ENCODE measurements at regions not wholly inside any gene's neighbourhood (a gene's known extent, or its start where the extent isn't known, plus 50 kb on each side); places are given as distances from the start of the nearest gene placed in this dataset.

DNA sequence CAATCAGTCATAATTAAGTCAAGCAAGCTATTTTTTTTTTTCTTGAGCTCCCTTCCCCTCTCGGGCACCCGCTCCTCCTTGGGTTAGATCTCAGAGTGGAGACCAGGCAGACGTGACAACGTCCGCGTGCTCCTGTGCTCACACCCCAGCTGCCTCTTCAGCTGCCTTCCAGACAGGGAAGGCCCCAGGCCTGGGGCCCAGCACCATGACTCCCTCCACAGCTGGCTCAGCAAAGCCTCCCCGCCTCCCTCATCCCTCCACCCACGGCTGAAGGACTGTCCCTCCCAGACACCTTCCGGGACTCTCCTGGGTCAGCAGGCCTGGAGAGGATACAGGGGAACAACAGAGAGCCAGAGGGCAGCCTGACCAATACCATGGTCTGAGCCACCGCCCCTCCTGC lies 87.9 kb upstream of the LINGO1 start:
- TF ChIP-seq, protein P1, sequence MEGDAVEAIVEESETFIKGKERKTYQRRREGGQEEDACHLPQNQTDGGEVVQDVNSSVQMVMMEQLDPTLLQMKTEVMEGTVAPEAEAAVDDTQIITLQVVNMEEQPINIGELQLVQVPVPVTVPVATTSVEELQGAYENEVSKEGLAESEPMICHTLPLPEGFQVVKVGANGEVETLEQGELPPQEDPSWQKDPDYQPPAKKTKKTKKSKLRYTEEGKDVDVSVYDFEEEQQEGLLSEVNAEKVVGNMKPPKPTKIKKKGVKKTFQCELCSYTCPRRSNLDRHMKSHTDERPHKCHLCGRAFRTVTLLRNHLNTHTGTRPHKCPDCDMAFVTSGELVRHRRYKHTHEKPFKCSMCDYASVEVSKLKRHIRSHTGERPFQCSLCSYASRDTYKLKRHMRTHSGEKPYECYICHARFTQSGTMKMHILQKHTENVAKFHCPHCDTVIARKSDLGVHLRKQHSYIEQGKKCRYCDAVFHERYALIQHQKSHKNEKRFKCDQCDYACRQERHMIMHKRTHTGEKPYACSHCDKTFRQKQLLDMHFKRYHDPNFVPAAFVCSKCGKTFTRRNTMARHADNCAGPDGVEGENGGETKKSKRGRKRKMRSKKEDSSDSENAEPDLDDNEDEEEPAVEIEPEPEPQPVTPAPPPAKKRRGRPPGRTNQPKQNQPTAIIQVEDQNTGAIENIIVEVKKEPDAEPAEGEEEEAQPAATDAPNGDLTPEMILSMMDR (conservative IDR thresholded peaks at IDR 0.05; ENCODE audit: low read depth, low read length) = no peak
- DNase-seq (ENCODE audit: low read depth) = no peak
- H3K4me3 ChIP-seq (ENCODE audit: low read depth, low read length) = no peak overlapping the region

DNA sequence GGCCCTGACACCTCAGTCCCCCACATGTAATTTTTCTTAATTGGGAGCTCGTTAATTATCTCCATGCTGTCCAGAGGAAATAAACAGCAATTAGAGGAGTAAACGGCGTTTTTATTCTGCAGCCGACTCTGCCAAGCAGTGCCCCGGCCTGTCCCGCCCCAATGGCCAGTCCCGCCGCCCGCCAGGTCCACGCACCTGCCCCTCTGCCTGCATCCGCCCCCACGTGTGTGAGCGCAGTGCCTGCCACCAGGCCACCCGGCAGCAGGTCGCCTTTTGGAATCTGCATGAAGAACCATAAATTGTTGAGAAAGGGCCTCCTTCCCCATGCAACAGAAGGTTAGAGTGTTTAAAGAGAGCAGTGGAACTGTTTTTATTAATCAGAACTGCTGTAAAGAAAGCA lies 87.5 kb upstream of the LINGO1 start:
- TF ChIP-seq, protein P1 (conservative IDR thresholded peaks at IDR 0.05; ENCODE audit: low read depth, low read length) = no peak
- DNase-seq (ENCODE audit: low read depth) = no peak
- no peak overlapping the region for H3K4me3 ChIP-seq (ENCODE audit: low read depth, low read length)

DNA sequence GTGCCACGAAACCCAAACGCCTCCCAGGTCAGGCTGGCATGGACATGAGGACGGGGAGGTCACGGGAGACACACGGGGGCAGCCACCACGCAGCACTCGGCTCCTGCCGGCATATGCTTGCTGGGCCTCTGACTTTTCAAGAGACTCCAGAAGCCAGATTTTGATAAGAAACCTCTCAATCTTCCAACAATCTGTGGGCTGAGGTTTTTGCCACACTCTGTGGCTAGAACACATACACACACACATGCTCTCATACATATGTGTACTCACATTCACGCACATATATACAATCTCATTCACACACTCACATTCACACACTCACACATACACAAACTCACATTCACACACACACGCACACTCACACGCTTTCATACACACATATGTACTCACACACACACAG lies 86.7 kb upstream of the LINGO1 start:
- no peak overlapping the region for H3K4me3 ChIP-seq (ENCODE audit: low read depth, low read length)
- no peak for DNase-seq (ENCODE audit: low read depth)
- TF ChIP-seq, protein P1 (conservative IDR thresholded peaks at IDR 0.05; ENCODE audit: low read depth, low read length) = no peak

DNA sequence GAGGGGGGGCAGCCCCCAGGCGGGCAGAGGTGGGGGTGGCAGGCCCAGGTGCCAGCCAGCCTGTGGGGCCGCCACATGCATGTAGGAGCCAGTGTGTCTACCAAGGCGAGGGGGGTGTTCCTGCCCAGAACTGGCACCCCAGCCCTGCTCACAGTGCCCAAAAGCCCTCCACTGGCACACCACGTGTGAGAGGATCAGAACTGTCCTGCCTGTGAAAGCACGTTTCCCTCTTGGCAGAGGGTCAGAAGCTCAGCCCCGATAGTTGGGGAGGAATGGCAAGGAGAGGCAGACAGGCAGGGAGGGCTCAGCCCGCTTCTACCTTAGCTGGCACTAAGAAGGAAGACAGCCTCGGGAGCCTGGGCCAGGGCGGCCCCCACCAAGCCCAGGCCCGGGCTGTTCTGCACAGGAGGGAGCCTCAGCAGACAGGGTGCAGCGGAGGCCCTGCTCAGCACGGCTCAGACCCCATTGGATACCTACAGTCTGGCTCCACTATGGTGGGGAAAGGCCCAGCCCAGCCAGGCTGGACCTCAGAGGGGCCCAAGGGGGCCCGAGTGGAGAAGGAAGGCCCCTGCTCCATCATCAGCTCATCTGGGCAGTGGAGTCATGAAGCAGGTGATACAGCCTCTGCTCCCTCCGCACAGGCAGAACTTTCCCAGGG lies 84.8 kb upstream of the LINGO1 start:
- H3K4me3 ChIP-seq (ENCODE audit: low read depth, low read length) = no peak overlapping the region
- TF ChIP-seq, protein P1 (conservative IDR thresholded peaks at IDR 0.05; ENCODE audit: low read depth, low read length) = no peak
- no peak for DNase-seq (ENCODE audit: low read depth)

DNA sequence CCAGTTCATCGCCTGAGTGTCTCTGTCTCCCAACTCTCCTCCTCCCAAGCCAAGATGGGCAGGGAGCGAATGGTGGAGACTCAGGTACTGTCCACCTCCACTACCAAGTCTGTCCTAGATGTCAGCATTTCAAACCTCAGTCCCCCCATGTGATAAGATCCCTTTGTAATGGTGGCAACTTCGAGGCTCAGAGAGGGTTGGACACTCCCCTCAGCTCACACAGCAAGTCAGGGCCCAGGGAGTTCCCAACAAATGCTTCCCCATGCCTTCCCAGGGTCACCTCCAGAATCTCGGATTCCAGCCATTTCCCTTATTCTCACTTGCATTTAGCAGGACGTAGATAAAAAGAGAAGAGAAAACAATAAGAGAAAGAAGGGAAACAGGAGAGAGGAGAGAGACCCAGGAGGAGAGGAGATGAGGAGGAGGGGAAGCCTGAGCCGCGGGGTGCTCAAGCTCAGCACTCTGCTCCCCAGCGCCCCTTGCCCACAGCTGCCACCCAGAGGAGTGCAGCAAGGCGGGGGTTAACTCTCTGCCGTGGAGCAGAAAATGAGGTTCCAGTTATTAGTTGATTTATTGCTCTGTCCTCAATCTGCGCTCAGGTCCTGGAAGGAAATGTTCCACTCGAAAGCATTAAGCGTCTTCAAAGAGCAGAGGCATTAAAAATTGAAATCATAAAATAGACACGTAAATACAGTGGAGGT lies 84.1 kb upstream of the LINGO1 start:
- TF ChIP-seq, protein P1 (conservative IDR thresholded peaks at IDR 0.05; ENCODE audit: low read depth, low read length) = no peak
- H3K4me3 ChIP-seq (ENCODE audit: low read depth, low read length) = no peak overlapping the region
- DNase-seq (ENCODE audit: low read depth) = no peak

DNA sequence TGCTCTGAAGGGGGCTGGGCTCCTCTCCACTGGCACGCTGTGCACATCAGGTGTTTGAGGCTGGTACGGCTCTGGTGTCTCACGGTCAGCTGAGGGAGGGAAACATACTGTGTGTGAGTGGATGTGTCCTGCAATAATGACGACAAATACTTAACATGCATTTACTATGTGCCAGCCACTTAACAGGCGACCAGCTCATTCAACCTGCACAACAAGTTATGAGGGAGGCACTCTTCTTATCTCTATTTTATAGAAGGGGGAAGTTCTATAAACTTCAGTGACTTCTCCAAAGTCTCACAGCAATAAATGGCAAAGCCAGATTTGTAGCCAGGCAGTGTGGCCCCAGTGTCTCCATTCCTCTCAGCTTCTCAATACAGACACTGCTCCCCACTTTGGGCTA lies 83.1 kb upstream of the LINGO1 start:
- TF ChIP-seq, protein P1 (conservative IDR thresholded peaks at IDR 0.05; ENCODE audit: low read depth, low read length) = no peak
- DNase-seq (ENCODE audit: low read depth) = no peak
- H3K4me3 ChIP-seq (ENCODE audit: low read depth, low read length) = no peak overlapping the region

DNA sequence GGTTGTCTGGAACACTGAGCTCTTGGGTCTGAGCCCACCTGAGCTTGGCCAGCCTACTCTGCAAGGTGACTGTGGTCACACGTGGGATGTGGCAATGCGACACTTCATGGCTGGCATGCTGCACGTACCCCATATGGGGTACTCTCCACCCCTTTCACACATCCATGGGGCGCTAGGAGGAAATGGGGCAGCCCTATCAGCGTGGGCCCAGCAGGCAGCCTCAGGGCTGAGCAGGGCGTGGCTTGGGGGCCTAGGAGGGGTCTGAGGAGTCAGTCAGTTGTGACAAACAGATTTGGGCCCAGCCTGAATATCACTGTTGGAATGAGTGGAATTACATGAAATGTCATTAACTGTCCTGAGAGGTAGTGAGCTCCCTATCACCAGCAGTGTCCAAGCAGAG lies 82.3 kb upstream of the LINGO1 start:
- TF ChIP-seq, protein P1 (conservative IDR thresholded peaks at IDR 0.05; ENCODE audit: low read depth, low read length) = no peak
- DNase-seq (ENCODE audit: low read depth) = no peak
- H3K4me3 ChIP-seq (ENCODE audit: low read depth, low read length) = no peak overlapping the region

Measured in choroid plexus epithelial cell (primary cell).